ENCODE measurements at regions not wholly inside any gene's neighbourhood (a gene's known extent, or its start where the extent isn't known, plus 50 kb on each side); places are given as distances from the start of the nearest gene placed in this dataset.

DNA sequence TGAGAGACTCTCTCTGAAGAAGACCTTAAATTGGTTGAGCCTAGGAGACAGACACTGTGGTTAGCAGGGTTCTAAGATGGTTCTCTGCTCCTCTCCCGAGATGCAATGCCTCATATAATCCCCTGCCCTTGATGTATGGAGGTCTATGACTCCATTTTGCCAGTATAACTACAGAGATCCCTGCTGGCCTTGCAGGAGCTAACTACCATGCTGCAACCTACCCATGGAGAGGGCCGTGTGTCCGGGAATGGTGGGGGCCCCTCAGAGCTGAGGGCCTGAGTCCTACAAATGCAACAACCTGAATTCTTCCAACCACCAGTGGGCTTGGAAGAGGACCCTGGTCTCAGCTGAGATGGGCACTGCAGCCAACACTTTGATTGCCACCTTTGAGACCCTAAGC, 388.0 kb downstream of the SETD4 start:
- no peak overlapping the region for H3K27ac Mint-ChIP-seq
- Histone ChIP-seq H2BK20ac (ENCODE audit: low read depth, low read length, poor library complexity, severe bottlenecking) (no peak overlapping the region), H3K27me3 (ENCODE audit: insufficient read depth, low read length) (no peaks in the 10 kb centered on the region), H3K27ac (ENCODE audit: insufficient read length, low read depth, low read length) (no peak overlapping the region), H4K8ac (replicated peaks; ENCODE audit: insufficient read length, low read depth, low read length) (no peak overlapping the region), H3K4ac (ENCODE audit: low read depth, low read length) (no peak overlapping the region), H3K56ac (ENCODE audit: insufficient read length, low read depth, low read length) (no peak overlapping the region), H4K20me1 (ENCODE audit: control insufficient read depth, insufficient read depth, insufficient read length) (no peaks in the 10 kb centered on the region), H3K9me3 (ENCODE audit: control insufficient read depth, low read depth, low read length) (no peaks in the 10 kb centered on the region), H3K23me2 (ENCODE audit: insufficient read length, low read depth, low read length, poor library complexity, severe bottlenecking) (no peaks in the 10 kb centered on the region), H2BK120ac (ENCODE audit: low read depth, low read length, poor library complexity, severe bottlenecking) (no peak overlapping the region), H3K4me2 (ENCODE audit: insufficient read depth, insufficient read length, low read length) (no peak overlapping the region), H3K4me1 (ENCODE audit: insufficient read depth, low read length) (no peaks in the 10 kb centered on the region), H2AFZ (ENCODE audit: low read length) (no peak overlapping the region), H4K91ac (ENCODE audit: insufficient read length, low read depth, low read length) (no peak overlapping the region), H2BK12ac (ENCODE audit: insufficient read length, low read depth, low read length) (no peak overlapping the region), H2AK5ac (ENCODE audit: insufficient read length, low read length) (no peak overlapping the region), H3K14ac (ENCODE audit: insufficient read depth, low read length) (no peak overlapping the region), H2BK15ac (ENCODE audit: low read depth, low read length) (no peak overlapping the region), H3K18ac (ENCODE audit: insufficient read length, low read depth, low read length) (no peak overlapping the region), H3K9ac (ENCODE audit: extremely low read depth, insufficient read length, low read length) (no peak overlapping the region), H2BK5ac (ENCODE audit: insufficient read length, low read length) (no peak overlapping the region), H3K23ac (ENCODE audit: insufficient read length, low read depth, low read length) (no peak overlapping the region), H4K5ac (ENCODE audit: insufficient read length, low read depth, low read length) (no peak overlapping the region), H3T11ph (ENCODE audit: low read length) (no peak overlapping the region), H3K79me1 (ENCODE audit: insufficient read depth, low read depth, low read length, poor library complexity, severe bottlenecking) (no peaks in the 10 kb centered on the region), H3K79me2 (ENCODE audit: insufficient read depth, low read length) (no peaks in the 10 kb centered on the region)
- peaks cover 0 to 4% of the 10 kb centered on the region in 2 experiments; a peak in 1 of 4 replicates for H3K4me1 Mint-ChIP-seq
- TF ChIP-seq, protein P1, sequence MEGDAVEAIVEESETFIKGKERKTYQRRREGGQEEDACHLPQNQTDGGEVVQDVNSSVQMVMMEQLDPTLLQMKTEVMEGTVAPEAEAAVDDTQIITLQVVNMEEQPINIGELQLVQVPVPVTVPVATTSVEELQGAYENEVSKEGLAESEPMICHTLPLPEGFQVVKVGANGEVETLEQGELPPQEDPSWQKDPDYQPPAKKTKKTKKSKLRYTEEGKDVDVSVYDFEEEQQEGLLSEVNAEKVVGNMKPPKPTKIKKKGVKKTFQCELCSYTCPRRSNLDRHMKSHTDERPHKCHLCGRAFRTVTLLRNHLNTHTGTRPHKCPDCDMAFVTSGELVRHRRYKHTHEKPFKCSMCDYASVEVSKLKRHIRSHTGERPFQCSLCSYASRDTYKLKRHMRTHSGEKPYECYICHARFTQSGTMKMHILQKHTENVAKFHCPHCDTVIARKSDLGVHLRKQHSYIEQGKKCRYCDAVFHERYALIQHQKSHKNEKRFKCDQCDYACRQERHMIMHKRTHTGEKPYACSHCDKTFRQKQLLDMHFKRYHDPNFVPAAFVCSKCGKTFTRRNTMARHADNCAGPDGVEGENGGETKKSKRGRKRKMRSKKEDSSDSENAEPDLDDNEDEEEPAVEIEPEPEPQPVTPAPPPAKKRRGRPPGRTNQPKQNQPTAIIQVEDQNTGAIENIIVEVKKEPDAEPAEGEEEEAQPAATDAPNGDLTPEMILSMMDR (conservative IDR thresholded peaks at IDR 0.05), result no peak
- WGBS (ENCODE audit: extremely low coverage, insufficient read length, low lambda C conversion rate), result no CpG with 5 or more reads among the region's 3 CpGs
- no peaks in the 10 kb centered on the region for H3K27me3 Mint-ChIP-seq (ENCODE audit: low read depth)
- DNase-seq, result no peak
- H3K4me3 Mint-ChIP-seq, result no peak overlapping the region
- no peaks in the 10 kb centered on the region for H3K9me3 Mint-ChIP-seq
- no peaks in the 10 kb centered on the region for H3K36me3 Mint-ChIP-seq (ENCODE audit: insufficient read depth in 1 of 3, low read depth in 3 of 3)

All from H9 (cell line).